Endothelial cell (in vitro differentiated cells): ENCODE measurements at regions not wholly inside any gene's neighbourhood (a gene's known extent, or its start where the extent isn't known, plus 50 kb on each side); places are given as distances from the start of the nearest gene placed in this dataset.
A peak's percentile ranks its signal among the peaks of the same experiment; 100 is the strongest.

ENCODE experiments used
- DNase-seq: peaks from one replicate; pipeline ENCODE4 v3.0.0; 2021; ENCODE audit warnings: low spot score
- H3K27ac Mint-ChIP-seq: one replicate; pipeline ENCODE4 v1.8.0; 2021; ENCODE audit warnings: mixed read lengths, inconsistent platforms; ENCODE audit not compliant: unreplicated experiment
- H3K27me3 Mint-ChIP-seq: one replicate; pipeline ENCODE4 v1.8.0; 2021; ENCODE audit warnings: mild to moderate bottlenecking, moderate library complexity, mixed read lengths, inconsistent platforms; ENCODE audit not compliant: unreplicated experiment
- H3K36me3 Mint-ChIP-seq: one replicate; pipeline ENCODE4 v1.8.0; 2021; ENCODE audit warnings: mild to moderate bottlenecking, low read depth, mixed read lengths, inconsistent platforms; ENCODE audit not compliant: unreplicated experiment
- H3K4me1 Mint-ChIP-seq: one replicate; pipeline ENCODE4 v1.8.0; 2021; ENCODE audit warnings: mild to moderate bottlenecking, mixed read lengths, inconsistent platforms; ENCODE audit not compliant: unreplicated experiment
- H3K4me3 Mint-ChIP-seq: one replicate; pipeline ENCODE4 v1.8.0; 2021; ENCODE audit warnings: mild to moderate bottlenecking, mixed read lengths, inconsistent platforms; ENCODE audit not compliant: unreplicated experiment
- H3K9me3 Mint-ChIP-seq: one replicate; pipeline ENCODE4 v1.8.0; 2021; ENCODE audit warnings: mixed read lengths, inconsistent platforms; ENCODE audit not compliant: unreplicated experiment
- CTCF ChIP-seq: fragments of 200-600 bp; sonication (generic); IDR thresholded peaks from one replicate; pipeline ENCODE4 v1.5.0; 2021; ENCODE audit warnings: antibody characterized with exemption; ENCODE audit not compliant: unreplicated experiment

- Mint-ChIP-seq H3K27me3 (peaks cover 4% of the 10 kb centered on the region), H3K4me1 (no peaks in the 10 kb centered on the region), H3K27ac (no peak overlapping the region), H3K9me3 (peaks cover 54% of the 10 kb centered on the region), H3K36me3 (peaks cover 26% of the 10 kb centered on the region), H3K4me3 (no peak overlapping the region)
- TF ChIP-seq CTCF, result no peak
- DNase-seq, result no peak
Measured at GRCh38 chr10:130459851-130460490, 323.8 kb downstream of the GLRX3 start.

GRCh38 chr10:130461631-130462030 is 325.4 kb downstream of the GLRX3 start:
- Mint-ChIP-seq H3K27ac (no peak overlapping the region), H3K9me3 (peaks cover 59% of the 10 kb centered on the region), H3K36me3 (peaks cover 23% of the 10 kb centered on the region), H3K27me3 (peaks cover 4% of the 10 kb centered on the region), H3K4me3 (no peak overlapping the region), H3K4me1 (no peaks in the 10 kb centered on the region)
- TF ChIP-seq CTCF, result no peak
- no peak for DNase-seq

GRCh38 chr10:130463104-130463875 is 327.1 kb downstream of the GLRX3 start:
- no peak overlapping the region for H3K27ac Mint-ChIP-seq
- peaks cover 64% of the 10 kb centered on the region for H3K9me3 Mint-ChIP-seq
- peaks cover 23% of the 10 kb centered on the region for H3K36me3 Mint-ChIP-seq
- TF ChIP-seq CTCF, result no peak
- no peak overlapping the region for H3K4me3 Mint-ChIP-seq
- DNase-seq, result no peak
- peaks cover 4% of the 10 kb centered on the region for H3K27me3 Mint-ChIP-seq
- H3K4me1 Mint-ChIP-seq, result no peaks in the 10 kb centered on the region

- H3K27ac Mint-ChIP-seq, result no peak overlapping the region
- DNase-seq, result no peak
- H3K4me1 Mint-ChIP-seq, result no peaks in the 10 kb centered on the region
- H3K36me3 Mint-ChIP-seq, result peaks cover 17% of the 10 kb centered on the region
- peaks cover 63% of the 10 kb centered on the region for H3K9me3 Mint-ChIP-seq
- TF ChIP-seq CTCF, result no peak
- peaks cover 3% of the 10 kb centered on the region for H3K27me3 Mint-ChIP-seq
- peak overlapping the region; percentile 63 for H3K4me3 Mint-ChIP-seq
Measured at GRCh38 chr10:130463876-130464364, 327.7 kb downstream of the GLRX3 start.

GRCh38 chr10:130464426-130464825 is 328.2 kb downstream of the GLRX3 start:
- no peak for DNase-seq
- Mint-ChIP-seq H3K27me3 (peaks cover 5% of the 10 kb centered on the region), H3K4me3 (no peak overlapping the region), H3K9me3 (peaks cover 68% of the 10 kb centered on the region), H3K36me3 (peaks cover 20% of the 10 kb centered on the region), H3K4me1 (no peaks in the 10 kb centered on the region), H3K27ac (no peak overlapping the region)
- TF ChIP-seq CTCF, result no peak
